ENCODE measurements at regions not wholly inside any gene's neighbourhood (a gene's known extent, or its start where the extent isn't known, plus 50 kb on each side); places are given as distances from the start of the nearest gene placed in this dataset.

DNA sequence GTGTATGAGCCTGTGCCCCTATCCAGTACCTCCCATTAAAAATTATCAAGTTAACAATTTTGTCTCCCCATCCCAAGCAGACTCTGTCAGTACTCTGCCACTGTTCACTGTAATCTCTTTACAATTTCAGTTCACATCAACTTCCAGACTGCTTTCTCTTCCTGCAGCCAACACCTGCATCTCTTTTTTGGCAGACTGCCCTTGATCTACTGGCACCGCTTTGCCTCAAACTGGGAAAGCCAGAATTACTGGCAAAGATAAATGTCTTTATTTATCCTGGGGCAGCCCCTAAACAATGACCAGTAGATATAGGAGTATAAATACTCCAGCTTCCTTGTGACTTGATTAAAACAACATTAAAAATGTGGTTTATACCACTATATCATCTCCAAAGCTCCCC lies 494.1 kb downstream of the ZNF385D start:
- Histone ChIP-seq H3K27ac (no peak overlapping the region), H3K4me1 (ENCODE audit: low read depth) (peaks cover 18% of the 10 kb centered on the region), H3K4me3 (no peak overlapping the region), H3K9me3 (ENCODE audit: low read depth) (no peaks in the 10 kb centered on the region), H3K27me3 (no peaks in the 10 kb centered on the region), H3K36me3 (no peaks in the 10 kb centered on the region)
- TF ChIP-seq, protein P1, sequence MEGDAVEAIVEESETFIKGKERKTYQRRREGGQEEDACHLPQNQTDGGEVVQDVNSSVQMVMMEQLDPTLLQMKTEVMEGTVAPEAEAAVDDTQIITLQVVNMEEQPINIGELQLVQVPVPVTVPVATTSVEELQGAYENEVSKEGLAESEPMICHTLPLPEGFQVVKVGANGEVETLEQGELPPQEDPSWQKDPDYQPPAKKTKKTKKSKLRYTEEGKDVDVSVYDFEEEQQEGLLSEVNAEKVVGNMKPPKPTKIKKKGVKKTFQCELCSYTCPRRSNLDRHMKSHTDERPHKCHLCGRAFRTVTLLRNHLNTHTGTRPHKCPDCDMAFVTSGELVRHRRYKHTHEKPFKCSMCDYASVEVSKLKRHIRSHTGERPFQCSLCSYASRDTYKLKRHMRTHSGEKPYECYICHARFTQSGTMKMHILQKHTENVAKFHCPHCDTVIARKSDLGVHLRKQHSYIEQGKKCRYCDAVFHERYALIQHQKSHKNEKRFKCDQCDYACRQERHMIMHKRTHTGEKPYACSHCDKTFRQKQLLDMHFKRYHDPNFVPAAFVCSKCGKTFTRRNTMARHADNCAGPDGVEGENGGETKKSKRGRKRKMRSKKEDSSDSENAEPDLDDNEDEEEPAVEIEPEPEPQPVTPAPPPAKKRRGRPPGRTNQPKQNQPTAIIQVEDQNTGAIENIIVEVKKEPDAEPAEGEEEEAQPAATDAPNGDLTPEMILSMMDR (IDR thresholded peaks at IDR 0.05; ENCODE audit: low read depth, low read length) = no peak
- peak; percentile 29 to 52 for DNase-seq (ENCODE audit: low read depth in 1 of 2, low spot score in 1 of 2)

DNA sequence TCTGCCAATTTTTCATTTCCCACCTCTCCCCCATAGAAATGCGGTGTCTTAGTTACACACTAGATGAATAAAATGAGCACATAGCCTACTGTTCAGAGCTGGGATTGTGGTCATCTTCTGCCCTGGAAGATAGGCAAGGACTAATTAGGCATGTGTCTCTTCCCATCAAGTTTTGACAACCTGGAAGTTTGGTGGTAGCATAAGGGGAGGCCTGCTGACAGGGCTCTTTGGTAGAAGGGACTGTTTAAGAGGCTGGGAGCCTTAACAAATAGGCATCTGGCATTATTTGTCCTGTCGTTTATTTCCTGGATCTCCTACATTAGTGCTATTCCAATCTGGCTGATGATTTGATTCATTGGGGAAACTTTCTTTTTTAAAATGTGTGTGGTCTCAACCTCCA lies 512.3 kb downstream of the ZNF385D start:
- DNase-seq (ENCODE audit: low read depth in 1 of 2, low spot score in 1 of 2) = no peak
- Histone ChIP-seq H3K4me3 (no peak overlapping the region), H3K27ac (no peak overlapping the region), H3K9me3 (ENCODE audit: low read depth) (no peaks in the 10 kb centered on the region), H3K4me1 (ENCODE audit: low read depth) (no peaks in the 10 kb centered on the region), H3K27me3 (no peaks in the 10 kb centered on the region), H3K36me3 (no peaks in the 10 kb centered on the region)
- TF ChIP-seq, protein P1 (IDR thresholded peaks at IDR 0.05; ENCODE audit: low read depth, low read length) = no peak

DNA sequence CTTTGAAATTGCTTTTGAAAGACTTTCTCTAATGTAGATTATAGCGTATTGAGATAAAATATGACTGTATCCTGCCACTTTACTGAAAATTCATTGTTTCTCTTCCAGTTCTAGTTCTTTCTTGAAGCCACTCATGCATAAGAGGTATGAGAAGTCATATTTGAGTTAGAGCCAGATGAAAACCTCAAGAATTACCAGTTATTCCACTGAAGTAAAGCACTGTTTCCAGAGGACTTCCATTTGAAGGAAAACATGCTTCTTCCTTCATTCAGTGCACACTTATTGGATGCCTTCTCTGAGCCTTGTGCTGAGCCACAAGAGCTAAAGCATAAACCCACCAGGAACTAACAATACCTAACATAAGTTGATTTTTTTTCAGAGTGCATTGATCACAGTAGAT lies 513.4 kb downstream of the ZNF385D start:
- no peaks in the 10 kb centered on the region for H3K9me3 ChIP-seq (ENCODE audit: low read depth)
- H3K36me3 ChIP-seq = no peaks in the 10 kb centered on the region
- H3K4me1 ChIP-seq (ENCODE audit: low read depth) = no peaks in the 10 kb centered on the region
- no peaks in the 10 kb centered on the region for H3K27me3 ChIP-seq
- TF ChIP-seq, protein P1 (IDR thresholded peaks at IDR 0.05; ENCODE audit: low read depth, low read length) = no peak
- H3K27ac ChIP-seq = no peak overlapping the region
- no peak for DNase-seq (ENCODE audit: low read depth in 1 of 2, low spot score in 1 of 2)
- no peak overlapping the region for H3K4me3 ChIP-seq

DNA sequence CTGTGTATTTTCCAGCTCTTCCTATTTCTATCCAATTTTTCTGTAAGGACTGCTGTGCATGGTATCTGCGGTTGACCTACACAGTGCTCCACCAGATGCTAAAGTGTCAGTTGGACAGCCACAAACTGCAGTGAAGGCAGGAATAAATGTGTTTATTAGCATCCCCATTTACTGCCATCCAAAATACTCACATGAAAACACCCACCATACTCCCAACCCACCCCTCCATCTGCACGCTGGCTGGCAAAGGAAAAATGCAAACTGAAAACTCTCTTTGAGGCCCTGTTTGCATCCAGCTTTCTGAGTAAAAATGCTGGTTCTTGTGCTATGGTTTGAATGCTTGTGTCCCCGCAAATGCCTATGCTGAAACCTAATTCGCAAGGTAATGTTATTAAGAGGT lies 515.5 kb downstream of the ZNF385D start:
- Histone ChIP-seq H3K36me3 (no peaks in the 10 kb centered on the region), H3K27ac (no peak overlapping the region), H3K4me1 (ENCODE audit: low read depth) (no peaks in the 10 kb centered on the region), H3K27me3 (no peaks in the 10 kb centered on the region), H3K4me3 (no peak overlapping the region), H3K9me3 (ENCODE audit: low read depth) (no peaks in the 10 kb centered on the region)
- DNase-seq (ENCODE audit: low read depth in 1 of 2, low spot score in 1 of 2) = no peak
- TF ChIP-seq, protein P1 (IDR thresholded peaks at IDR 0.05; ENCODE audit: low read depth, low read length) = no peak

DNA sequence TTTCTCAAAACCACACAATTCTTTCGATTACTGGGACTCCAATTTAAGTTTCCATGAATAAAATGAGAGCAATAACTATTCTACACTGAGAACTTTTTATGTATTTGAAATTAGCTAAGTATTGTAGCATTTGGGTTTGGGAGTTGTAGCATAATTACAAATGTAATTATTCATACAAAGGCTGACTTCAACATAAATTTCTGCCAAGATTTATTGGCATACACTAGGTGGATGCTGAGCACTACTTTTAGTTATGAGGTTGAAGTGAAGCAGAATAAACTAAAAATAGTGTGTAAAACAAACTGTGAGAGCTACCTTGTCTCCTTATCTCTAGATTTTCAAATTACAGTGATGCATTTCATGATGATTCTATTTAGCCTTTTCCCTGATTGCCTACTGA lies 516.1 kb downstream of the ZNF385D start:
- H3K4me1 ChIP-seq (ENCODE audit: low read depth) = no peaks in the 10 kb centered on the region
- no peak overlapping the region for H3K4me3 ChIP-seq
- no peak overlapping the region for H3K27ac ChIP-seq
- H3K27me3 ChIP-seq = no peaks in the 10 kb centered on the region
- DNase-seq (ENCODE audit: low read depth in 1 of 2, low spot score in 1 of 2) = no peak
- no peaks in the 10 kb centered on the region for H3K9me3 ChIP-seq (ENCODE audit: low read depth)
- H3K36me3 ChIP-seq = no peaks in the 10 kb centered on the region
- TF ChIP-seq, protein P1 (IDR thresholded peaks at IDR 0.05; ENCODE audit: low read depth, low read length) = no peak
